ENCODE measurements at regions not wholly inside any gene's neighbourhood (a gene's known extent, or its start where the extent isn't known, plus 50 kb on each side); places are given as distances from the start of the nearest gene placed in this dataset.

GRCh38 chr9:15096972-15097371 lies 186.7 kb upstream of the FREM1 start:
- Histone ChIP-seq H4K20me1 (ENCODE audit: low read depth, low read length) (no peaks in the 10 kb centered on the region), H3K9ac (ENCODE audit: low read length) (no peak overlapping the region), H3K9me2 (replicated peaks; ENCODE audit: insufficient read depth, low read length) (no peaks in the 10 kb centered on the region), H2AFZ (ENCODE audit: low read depth, low read length, severe bottlenecking) (no peak overlapping the region), H3K27me3 (ENCODE audit: low read length) (no peaks in the 10 kb centered on the region), H3K4me2 (ENCODE audit: low read depth, low read length, poor library complexity, severe bottlenecking) (no peak overlapping the region), H3K79me2 (ENCODE audit: insufficient read depth, low read length) (no peaks in the 10 kb centered on the region), H3K27ac (ENCODE audit: low read depth, low read length) (no peak overlapping the region), H3F3A (ENCODE audit: insufficient read depth) (no peaks in the 10 kb centered on the region), H3K4me3 (ENCODE audit: insufficient read depth, low read length, poor library complexity, severe bottlenecking) (no peak overlapping the region), H3K9me3 (ENCODE audit: insufficient read depth, low read length) (no peaks in the 10 kb centered on the region), H3K36me3 (ENCODE audit: low read length) (no peaks in the 10 kb centered on the region)
- TF ChIP-seq EZH2phosphoT487 (conservative IDR thresholded peaks at IDR 0.05; ENCODE audit: low read length), result no peak
- TF ChIP-seq, protein P1, sequence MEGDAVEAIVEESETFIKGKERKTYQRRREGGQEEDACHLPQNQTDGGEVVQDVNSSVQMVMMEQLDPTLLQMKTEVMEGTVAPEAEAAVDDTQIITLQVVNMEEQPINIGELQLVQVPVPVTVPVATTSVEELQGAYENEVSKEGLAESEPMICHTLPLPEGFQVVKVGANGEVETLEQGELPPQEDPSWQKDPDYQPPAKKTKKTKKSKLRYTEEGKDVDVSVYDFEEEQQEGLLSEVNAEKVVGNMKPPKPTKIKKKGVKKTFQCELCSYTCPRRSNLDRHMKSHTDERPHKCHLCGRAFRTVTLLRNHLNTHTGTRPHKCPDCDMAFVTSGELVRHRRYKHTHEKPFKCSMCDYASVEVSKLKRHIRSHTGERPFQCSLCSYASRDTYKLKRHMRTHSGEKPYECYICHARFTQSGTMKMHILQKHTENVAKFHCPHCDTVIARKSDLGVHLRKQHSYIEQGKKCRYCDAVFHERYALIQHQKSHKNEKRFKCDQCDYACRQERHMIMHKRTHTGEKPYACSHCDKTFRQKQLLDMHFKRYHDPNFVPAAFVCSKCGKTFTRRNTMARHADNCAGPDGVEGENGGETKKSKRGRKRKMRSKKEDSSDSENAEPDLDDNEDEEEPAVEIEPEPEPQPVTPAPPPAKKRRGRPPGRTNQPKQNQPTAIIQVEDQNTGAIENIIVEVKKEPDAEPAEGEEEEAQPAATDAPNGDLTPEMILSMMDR (IDR thresholded peaks at IDR 0.05; ENCODE audit: insufficient read depth, low read length, poor library complexity, severe bottlenecking), result no peak

DNA sequence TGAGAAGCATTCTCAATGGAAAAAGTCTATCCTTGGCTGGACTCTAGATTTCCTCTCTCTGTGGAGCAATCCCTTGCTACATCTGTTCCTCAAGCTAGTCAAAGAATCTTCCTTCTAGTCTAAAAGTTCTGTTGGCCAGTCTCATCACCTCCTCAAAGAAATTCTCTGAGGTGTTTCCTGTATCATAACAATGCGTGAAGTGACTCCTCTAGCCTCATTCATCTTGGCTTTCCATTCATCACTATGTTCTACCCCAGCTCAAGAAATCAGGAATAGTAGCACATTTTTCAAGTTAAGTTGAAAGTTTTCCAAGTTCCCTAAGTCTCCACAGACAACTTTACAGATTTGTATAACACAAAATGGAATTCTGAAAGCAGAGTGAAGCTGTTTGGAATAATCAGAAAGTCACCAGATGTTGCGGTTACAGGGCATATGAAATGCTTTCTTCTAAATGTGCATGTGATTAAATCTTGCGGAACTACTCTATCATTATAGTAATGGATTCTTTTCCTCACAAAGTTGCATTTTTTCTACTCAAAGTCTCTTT lies 176.6 kb upstream of the FREM1 start:
- no peaks in the 10 kb centered on the region for H3K27me3 ChIP-seq (ENCODE audit: low read length)
- H3K4me3 ChIP-seq (ENCODE audit: insufficient read depth, low read length, poor library complexity, severe bottlenecking), result no peak overlapping the region
- no peaks in the 10 kb centered on the region for H4K20me1 ChIP-seq (ENCODE audit: low read depth, low read length)
- no peak for TF ChIP-seq EZH2phosphoT487 (conservative IDR thresholded peaks at IDR 0.05; ENCODE audit: low read length)
- TF ChIP-seq, protein P1 (IDR thresholded peaks at IDR 0.05; ENCODE audit: insufficient read depth, low read length, poor library complexity, severe bottlenecking), result no peak
- H3K9me2 ChIP-seq (replicated peaks; ENCODE audit: insufficient read depth, low read length), result no peaks in the 10 kb centered on the region
- H3K9ac ChIP-seq (ENCODE audit: low read length), result no peak overlapping the region
- no peak overlapping the region for H2AFZ ChIP-seq (ENCODE audit: low read depth, low read length, severe bottlenecking)
- no peaks in the 10 kb centered on the region for H3F3A ChIP-seq (ENCODE audit: insufficient read depth)
- no peaks in the 10 kb centered on the region for H3K79me2 ChIP-seq (ENCODE audit: insufficient read depth, low read length)
- H3K9me3 ChIP-seq (ENCODE audit: insufficient read depth, low read length), result no peaks in the 10 kb centered on the region
- H3K27ac ChIP-seq (ENCODE audit: low read depth, low read length), result no peak overlapping the region
- H3K36me3 ChIP-seq (ENCODE audit: low read length), result no peaks in the 10 kb centered on the region
- no peak overlapping the region for H3K4me2 ChIP-seq (ENCODE audit: low read depth, low read length, poor library complexity, severe bottlenecking)

DNA sequence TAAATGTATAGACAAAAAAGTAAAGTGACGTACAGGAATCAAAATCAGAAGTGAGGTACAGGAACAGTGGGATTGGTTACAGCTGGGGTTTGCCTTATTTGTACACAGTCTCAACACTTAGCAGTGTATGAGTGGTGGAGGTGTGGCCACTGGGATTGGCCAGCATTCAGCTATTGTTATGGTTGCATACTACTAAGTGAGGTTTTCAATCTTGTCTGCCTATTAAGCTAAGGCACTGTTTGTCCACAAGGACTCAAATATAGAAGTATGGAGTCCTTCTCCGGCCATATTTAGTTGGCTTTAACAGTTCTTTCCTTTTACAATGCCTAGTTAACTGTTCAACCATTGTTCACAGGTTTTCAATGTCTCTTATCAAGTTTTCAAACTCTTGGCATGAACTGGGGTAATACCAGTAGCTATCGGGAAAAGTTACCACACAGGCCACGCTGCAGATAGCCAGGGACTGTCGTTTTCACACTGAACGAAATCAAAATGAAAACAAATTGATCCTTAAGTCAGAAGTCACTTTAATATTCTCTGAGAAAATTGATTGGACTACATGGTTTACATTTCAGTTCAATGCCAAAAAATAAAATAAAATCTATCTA lies 176.0 kb upstream of the FREM1 start:
- no peaks in the 10 kb centered on the region for H3K9me3 ChIP-seq (ENCODE audit: insufficient read depth, low read length)
- no peak overlapping the region for H2AFZ ChIP-seq (ENCODE audit: low read depth, low read length, severe bottlenecking)
- H3K27ac ChIP-seq (ENCODE audit: low read depth, low read length), result no peak overlapping the region
- no peaks in the 10 kb centered on the region for H3K9me2 ChIP-seq (replicated peaks; ENCODE audit: insufficient read depth, low read length)
- no peaks in the 10 kb centered on the region for H3K36me3 ChIP-seq (ENCODE audit: low read length)
- no peaks in the 10 kb centered on the region for H3K79me2 ChIP-seq (ENCODE audit: insufficient read depth, low read length)
- H3F3A ChIP-seq (ENCODE audit: insufficient read depth), result no peaks in the 10 kb centered on the region
- no peaks in the 10 kb centered on the region for H3K27me3 ChIP-seq (ENCODE audit: low read length)
- no peak for TF ChIP-seq EZH2phosphoT487 (conservative IDR thresholded peaks at IDR 0.05; ENCODE audit: low read length)
- H4K20me1 ChIP-seq (ENCODE audit: low read depth, low read length), result no peaks in the 10 kb centered on the region
- H3K9ac ChIP-seq (ENCODE audit: low read length), result no peak overlapping the region
- H3K4me3 ChIP-seq (ENCODE audit: insufficient read depth, low read length, poor library complexity, severe bottlenecking), result no peak overlapping the region
- H3K4me2 ChIP-seq (ENCODE audit: low read depth, low read length, poor library complexity, severe bottlenecking), result no peak overlapping the region

- H3K9me3 ChIP-seq (ENCODE audit: insufficient read depth, low read length), result no peaks in the 10 kb centered on the region
- no peak for TF ChIP-seq EZH2phosphoT487 (conservative IDR thresholded peaks at IDR 0.05; ENCODE audit: low read length)
- TF ChIP-seq, protein P1 (IDR thresholded peaks at IDR 0.05; ENCODE audit: insufficient read depth, low read length, poor library complexity, severe bottlenecking), result no peak
- no peaks in the 10 kb centered on the region for H3F3A ChIP-seq (ENCODE audit: insufficient read depth)
- H3K79me2 ChIP-seq (ENCODE audit: insufficient read depth, low read length), result no peaks in the 10 kb centered on the region
- H3K4me2 ChIP-seq (ENCODE audit: low read depth, low read length, poor library complexity, severe bottlenecking), result no peak overlapping the region
- H4K20me1 ChIP-seq (ENCODE audit: low read depth, low read length), result no peaks in the 10 kb centered on the region
- no peaks in the 10 kb centered on the region for H3K9me2 ChIP-seq (replicated peaks; ENCODE audit: insufficient read depth, low read length)
- no peak overlapping the region for H3K9ac ChIP-seq (ENCODE audit: low read length)
- no peak overlapping the region for H3K27ac ChIP-seq (ENCODE audit: low read depth, low read length)
- no peaks in the 10 kb centered on the region for H3K36me3 ChIP-seq (ENCODE audit: low read length)
- no peak overlapping the region for H3K4me3 ChIP-seq (ENCODE audit: insufficient read depth, low read length, poor library complexity, severe bottlenecking)
- H3K27me3 ChIP-seq (ENCODE audit: low read length), result no peaks in the 10 kb centered on the region
- H2AFZ ChIP-seq (ENCODE audit: low read depth, low read length, severe bottlenecking), result no peak overlapping the region
Observed at GRCh38 chr9:15081021-15081753, 171.0 kb upstream of the FREM1 start.

All from SU-DHL-6 (cell line).